ENCODE measurements at regions not wholly inside any gene's neighbourhood (a gene's known extent, or its start where the extent isn't known, plus 50 kb on each side); places are given as distances from the start of the nearest gene placed in this dataset.

GRCh38 chr5:162624110-162624509 lies 556.5 kb downstream of the GABRG2 start:
- no peak for TF ChIP-seq GATA2 (IDR thresholded peaks at IDR 0.05; ENCODE audit: low read depth, low read length)
- TF ChIP-seq GATA3 (IDR thresholded peaks at IDR 0.05; ENCODE audit: low read depth, low read length), result no peak

Measured in SH-SY5Y (cell line).